Epithelial cell of proximal tubule (primary cell): ENCODE measurements at regions not wholly inside any gene's neighbourhood (a gene's known extent, or its start where the extent isn't known, plus 50 kb on each side); places are given as distances from the start of the nearest gene placed in this dataset.

Source experiments
- DNase-seq: peaks from one replicate; pipeline ENCODE4 v3.0.0-alpha.2; 2011; ENCODE audit warnings: low read depth
- H3K4me3 ChIP-seq: 2 replicates; pipeline ENCODE4 v1.5.1; 2011; ENCODE audit warnings: low read depth, mild to moderate bottlenecking, low read length
- CTCF ChIP-seq: conservative IDR thresholded peaks from 2 replicates; pipeline ENCODE4 v1.5.1; 2012; ENCODE audit warnings: low read depth, mild to moderate bottlenecking, low read length

- H3K4me3 ChIP-seq: no peak overlapping the region
- DNase-seq: no peak
- no peak for TF ChIP-seq CTCF
Measured at GRCh38 chr11:19474211-19474610, 233.5 kb upstream of the E2F8 start.

GRCh38 chr11:19472679-19473078 is 231.9 kb upstream of the E2F8 start:
- no peak overlapping the region for H3K4me3 ChIP-seq
- TF ChIP-seq CTCF: no peak
- DNase-seq: no peak

- no peak for DNase-seq
- TF ChIP-seq CTCF: no peak
- H3K4me3 ChIP-seq: no peak overlapping the region
Measured at GRCh38 chr11:19467904-19468303, 227.2 kb upstream of the E2F8 start.

- no peak for DNase-seq
- no peak overlapping the region for H3K4me3 ChIP-seq
Measured at GRCh38 chr11:19466314-19466713, 225.6 kb upstream of the E2F8 start.

GRCh38 chr11:19463976-19464375 is 223.2 kb upstream of the E2F8 start:
- DNase-seq: no peak
- H3K4me3 ChIP-seq: no peak overlapping the region
- no peak for TF ChIP-seq CTCF

More at GRCh38 chr11:19466314-19466713, 225.6 kb upstream of the E2F8 start:
- TF ChIP-seq CTCF: no peak

GRCh38 chr11:19460718-19461405 is 220.1 kb upstream of the E2F8 start:
- no peak for TF ChIP-seq CTCF
- no peak for DNase-seq
- no peak overlapping the region for H3K4me3 ChIP-seq

GRCh38 chr11:19459240-19459639 is 218.5 kb upstream of the E2F8 start:
- DNase-seq: no peak
- no peak for TF ChIP-seq CTCF

More at GRCh38 chr11:19459240-19459639, 218.5 kb upstream of the E2F8 start:
- no peak overlapping the region for H3K4me3 ChIP-seq
